ENCODE measurements at regions not wholly inside any gene's neighbourhood (a gene's known extent, or its start where the extent isn't known, plus 50 kb on each side); places are given as distances from the start of the nearest gene placed in this dataset.

DNA sequence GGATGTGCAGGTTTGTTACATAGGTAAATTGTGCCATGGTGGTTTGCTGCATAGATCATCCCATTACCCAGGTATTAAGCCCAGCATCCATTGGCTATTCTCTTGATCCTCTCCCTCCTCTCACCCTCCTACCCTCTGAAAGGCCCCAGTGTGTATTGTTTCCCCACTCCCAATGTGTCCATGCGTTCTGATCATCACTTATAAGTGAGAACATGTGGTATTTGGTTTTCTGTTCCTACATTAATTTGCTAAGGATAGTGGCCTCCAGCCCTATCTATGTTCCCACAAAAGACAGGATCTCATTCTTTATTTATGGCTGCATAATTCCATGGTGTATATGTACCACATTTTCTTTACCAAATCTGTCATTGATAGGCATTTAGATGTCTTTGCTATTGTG lies 243.3 kb upstream of the PDE4D start:
- Histone ChIP-seq H3K4me3 (ENCODE audit: low read depth, low read length) (no peak overlapping the region), H3K27me3 (ENCODE audit: control insufficient read depth, insufficient read depth, low read length) (no peaks in the 10 kb centered on the region), H3K36me3 (ENCODE audit: control insufficient read depth, insufficient read depth, low read length) (no peaks in the 10 kb centered on the region)
- TF ChIP-seq, protein P1, sequence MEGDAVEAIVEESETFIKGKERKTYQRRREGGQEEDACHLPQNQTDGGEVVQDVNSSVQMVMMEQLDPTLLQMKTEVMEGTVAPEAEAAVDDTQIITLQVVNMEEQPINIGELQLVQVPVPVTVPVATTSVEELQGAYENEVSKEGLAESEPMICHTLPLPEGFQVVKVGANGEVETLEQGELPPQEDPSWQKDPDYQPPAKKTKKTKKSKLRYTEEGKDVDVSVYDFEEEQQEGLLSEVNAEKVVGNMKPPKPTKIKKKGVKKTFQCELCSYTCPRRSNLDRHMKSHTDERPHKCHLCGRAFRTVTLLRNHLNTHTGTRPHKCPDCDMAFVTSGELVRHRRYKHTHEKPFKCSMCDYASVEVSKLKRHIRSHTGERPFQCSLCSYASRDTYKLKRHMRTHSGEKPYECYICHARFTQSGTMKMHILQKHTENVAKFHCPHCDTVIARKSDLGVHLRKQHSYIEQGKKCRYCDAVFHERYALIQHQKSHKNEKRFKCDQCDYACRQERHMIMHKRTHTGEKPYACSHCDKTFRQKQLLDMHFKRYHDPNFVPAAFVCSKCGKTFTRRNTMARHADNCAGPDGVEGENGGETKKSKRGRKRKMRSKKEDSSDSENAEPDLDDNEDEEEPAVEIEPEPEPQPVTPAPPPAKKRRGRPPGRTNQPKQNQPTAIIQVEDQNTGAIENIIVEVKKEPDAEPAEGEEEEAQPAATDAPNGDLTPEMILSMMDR (IDR thresholded peaks at IDR 0.05; ENCODE audit: insufficient read depth, low read length, poor library complexity, severe bottlenecking) = no peak
- no peak for DNase-seq (ENCODE audit: low read depth)

DNA sequence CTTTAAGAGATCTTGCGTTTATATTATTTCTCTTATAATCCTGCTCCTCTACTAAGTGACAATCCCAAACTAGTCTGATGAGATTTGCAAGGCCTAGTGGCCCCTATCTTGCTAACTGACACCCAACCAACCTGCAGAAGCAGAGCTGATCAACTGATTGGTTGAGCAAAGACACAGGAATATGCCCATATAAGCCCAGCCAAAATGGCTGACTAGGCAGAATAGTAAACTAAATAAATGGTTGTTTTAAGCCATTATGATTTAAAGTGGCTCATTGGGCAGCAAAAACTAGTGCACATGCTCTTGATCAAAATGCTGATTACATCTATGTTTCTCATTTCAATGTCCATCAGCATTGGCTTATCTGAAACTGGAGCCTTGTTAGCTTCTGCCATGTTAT lies 238.0 kb upstream of the PDE4D start:
- Histone ChIP-seq H3K27me3 (ENCODE audit: control insufficient read depth, insufficient read depth, low read length) (no peaks in the 10 kb centered on the region), H3K4me3 (ENCODE audit: low read depth, low read length) (no peak overlapping the region), H3K36me3 (ENCODE audit: control insufficient read depth, insufficient read depth, low read length) (no peaks in the 10 kb centered on the region)
- TF ChIP-seq, protein P1 (IDR thresholded peaks at IDR 0.05; ENCODE audit: insufficient read depth, low read length, poor library complexity, severe bottlenecking) = no peak
- DNase-seq (ENCODE audit: low read depth) = no peak

DNA sequence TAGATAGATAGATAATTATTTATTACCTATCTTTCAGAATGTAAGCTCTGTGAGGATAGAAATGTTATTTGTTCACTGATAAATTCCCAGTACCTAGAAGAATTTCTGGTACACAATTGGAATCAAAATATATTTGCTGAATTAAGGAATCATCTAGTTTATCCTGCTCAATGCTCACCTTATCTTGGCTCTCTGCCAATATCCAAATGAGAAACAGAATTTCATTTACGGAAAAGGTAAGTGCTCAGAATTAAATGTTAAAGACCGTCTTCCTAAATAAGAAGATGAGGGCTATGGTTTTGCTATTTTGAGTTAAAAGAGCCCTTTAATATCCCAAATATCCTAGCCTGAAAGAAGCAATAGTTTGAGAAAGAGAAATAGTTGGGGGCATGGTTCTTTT lies 232.1 kb upstream of the PDE4D start:
- Histone ChIP-seq H3K36me3 (ENCODE audit: control insufficient read depth, insufficient read depth, low read length) (no peaks in the 10 kb centered on the region), H3K27me3 (ENCODE audit: control insufficient read depth, insufficient read depth, low read length) (no peaks in the 10 kb centered on the region), H3K4me3 (ENCODE audit: low read depth, low read length) (no peak overlapping the region)
- no peak for DNase-seq (ENCODE audit: low read depth)
- TF ChIP-seq, protein P1 (IDR thresholded peaks at IDR 0.05; ENCODE audit: insufficient read depth, low read length, poor library complexity, severe bottlenecking) = no peak

DNA sequence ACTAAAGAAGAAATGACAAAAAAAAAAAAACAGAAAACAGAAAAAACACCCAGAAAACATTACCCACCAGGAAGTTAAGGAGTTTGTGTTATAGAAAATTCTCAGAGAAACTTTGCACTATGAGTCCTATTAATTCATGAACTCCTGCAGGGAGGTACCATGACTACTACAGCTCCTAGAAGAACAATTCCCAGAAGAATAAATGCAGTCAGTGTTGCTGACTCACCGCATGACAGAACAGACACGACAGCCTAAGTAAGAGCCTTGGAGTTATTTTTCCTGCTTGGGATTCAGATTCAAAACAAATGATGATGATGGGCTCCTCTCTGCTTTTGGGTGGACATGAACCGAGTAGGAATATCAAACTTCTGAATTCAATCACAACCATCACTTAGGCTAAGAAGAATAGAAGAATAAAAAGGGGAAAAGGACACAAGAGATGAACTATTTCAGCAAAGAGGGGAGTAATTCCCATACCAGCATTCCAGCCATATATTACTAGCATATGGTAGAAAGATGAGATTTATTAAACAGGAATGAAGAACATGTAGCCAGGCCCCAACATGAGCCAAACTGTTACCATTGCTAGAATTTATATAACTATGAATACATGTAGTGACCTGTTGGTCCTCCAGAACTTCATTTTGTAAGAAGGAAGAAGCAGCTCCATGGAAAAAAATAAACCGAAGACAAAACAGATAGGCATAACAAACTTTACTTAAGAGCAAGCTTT lies 209.6 kb upstream of the PDE4D start:
- no peak overlapping the region for H3K4me3 ChIP-seq (ENCODE audit: low read depth, low read length)
- no peak for DNase-seq (ENCODE audit: low read depth)
- TF ChIP-seq, protein P1 (IDR thresholded peaks at IDR 0.05; ENCODE audit: insufficient read depth, low read length, poor library complexity, severe bottlenecking) = no peak
- no peaks in the 10 kb centered on the region for H3K27me3 ChIP-seq (ENCODE audit: control insufficient read depth, insufficient read depth, low read length)
- no peaks in the 10 kb centered on the region for H3K36me3 ChIP-seq (ENCODE audit: control insufficient read depth, insufficient read depth, low read length)

DNA sequence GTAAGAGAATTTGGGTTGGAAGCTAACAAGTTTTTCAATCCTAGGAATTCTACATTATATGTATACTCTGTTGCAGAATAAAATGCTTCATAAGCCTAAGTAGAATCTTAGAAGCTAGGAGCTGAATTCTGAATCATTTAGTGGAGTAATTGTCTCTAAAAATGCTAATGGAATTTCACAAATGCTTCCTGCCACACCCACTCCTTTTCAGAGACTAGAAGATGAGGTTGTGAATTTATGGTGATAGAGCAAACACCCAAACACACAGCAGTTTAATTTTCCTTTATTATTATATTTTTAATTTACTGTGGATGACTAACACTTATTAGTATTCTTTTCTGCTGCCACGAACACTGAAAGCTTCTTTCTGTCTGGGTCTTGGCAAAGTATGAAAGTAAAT lies 208.0 kb upstream of the PDE4D start:
- TF ChIP-seq, protein P1 (IDR thresholded peaks at IDR 0.05; ENCODE audit: insufficient read depth, low read length, poor library complexity, severe bottlenecking) = no peak
- no peak for DNase-seq (ENCODE audit: low read depth)
- no peak overlapping the region for H3K4me3 ChIP-seq (ENCODE audit: low read depth, low read length)
- H3K27me3 ChIP-seq (ENCODE audit: control insufficient read depth, insufficient read depth, low read length) = no peaks in the 10 kb centered on the region
- H3K36me3 ChIP-seq (ENCODE audit: control insufficient read depth, insufficient read depth, low read length) = no peaks in the 10 kb centered on the region

All from kidney epithelial cell (primary cell).